HG02642 (cell line): ENCODE measurements at regions not wholly inside any gene's neighbourhood (a gene's known extent, or its start where the extent isn't known, plus 50 kb on each side); places are given as distances from the start of the nearest gene placed in this dataset.

Experiments used
- ATAC-seq: cut with Tn5 transposase; IDR thresholded peaks from one replicate; pipeline ENCODE4 v1.9.1; 2021; ENCODE audit warnings: mild to moderate bottlenecking; ENCODE audit not compliant: unreplicated experiment, poor library complexity

GRCh38 chr15:70342141-70342540, 244.4 kb upstream of the TLE3 start:
- ATAC-seq: no peak

DNA sequence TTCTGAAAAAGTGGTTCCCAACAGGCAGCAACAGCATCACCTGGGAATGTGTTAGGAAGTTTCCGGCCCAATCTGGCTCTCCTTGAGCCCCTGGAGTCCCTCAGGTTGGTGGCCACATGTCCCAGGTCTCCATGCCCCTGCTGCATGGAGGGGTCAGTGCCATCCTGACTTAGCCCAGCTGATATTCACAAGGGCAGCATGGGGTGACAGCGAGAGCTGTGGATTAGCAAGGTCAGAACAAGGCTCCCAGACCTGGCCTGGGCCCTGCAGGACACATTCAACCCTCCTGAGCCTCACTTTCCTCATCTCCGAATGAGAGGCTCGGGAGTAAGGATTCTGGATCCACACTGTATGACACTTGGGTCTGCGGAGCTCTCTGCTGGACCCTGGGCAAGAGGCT, 243.8 kb upstream of the TLE3 start:
- ATAC-seq: no peak

DNA sequence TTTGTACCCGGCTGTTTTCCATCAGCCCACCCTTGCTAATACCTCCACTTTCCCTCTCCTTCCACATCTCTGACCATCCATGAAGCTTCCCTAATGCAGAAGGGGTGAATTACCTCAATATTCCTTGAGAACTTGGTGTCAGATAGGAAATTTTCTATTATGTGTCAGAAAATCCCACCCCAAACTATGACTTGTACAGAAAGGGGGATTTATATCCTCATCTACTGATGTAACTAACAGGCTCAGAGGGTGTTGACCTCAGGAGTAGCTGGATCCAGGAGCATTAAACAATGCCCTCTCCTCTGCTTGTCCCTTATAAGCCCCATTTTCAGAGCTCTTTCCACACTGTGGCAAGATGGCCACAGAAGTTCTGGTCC, 242.8 kb upstream of the TLE3 start:
- ATAC-seq: no peak

DNA sequence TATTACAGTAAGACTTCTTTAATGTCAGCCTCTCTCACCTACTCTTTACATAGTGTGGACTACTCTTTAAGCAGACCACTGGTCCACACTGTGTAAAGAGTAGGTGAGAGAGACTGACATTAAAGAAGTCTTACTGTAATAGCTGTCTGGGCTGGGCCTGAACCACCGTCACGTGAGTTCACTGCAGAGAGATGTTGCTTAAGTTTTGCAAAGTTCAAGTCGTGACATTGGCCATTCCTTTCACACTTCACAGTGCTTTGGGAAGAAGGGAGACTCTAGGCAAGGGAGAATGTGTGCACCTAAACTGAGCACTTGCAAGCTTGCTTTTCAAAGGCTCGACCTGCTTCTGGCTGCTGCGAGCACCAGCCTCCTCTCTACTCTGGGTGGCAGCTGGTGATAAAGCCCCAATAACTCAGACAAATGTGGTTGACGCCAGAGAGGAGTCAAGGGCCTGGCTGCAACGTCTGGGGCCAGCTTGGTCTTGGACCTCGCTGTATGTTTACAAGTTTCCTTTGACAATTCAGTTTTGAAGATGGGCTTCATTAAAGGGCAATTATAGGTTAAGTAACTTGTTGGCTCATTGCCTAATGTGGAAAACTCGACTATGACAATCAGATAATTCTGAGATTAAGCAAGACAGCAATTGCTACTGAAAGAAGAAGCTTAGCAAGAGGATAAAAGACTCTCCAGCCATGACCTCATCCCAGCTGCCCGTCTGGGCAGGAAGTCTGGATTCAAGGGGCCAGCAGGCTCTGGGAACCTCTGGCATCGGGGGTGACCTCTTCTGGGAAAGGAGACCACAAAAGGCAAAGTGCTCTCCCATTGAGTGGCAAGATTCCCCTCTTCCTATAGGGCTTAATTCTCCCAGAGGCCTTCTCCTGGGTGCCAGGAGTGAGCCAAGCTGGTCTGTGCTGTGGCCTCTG, 242.1 kb upstream of the TLE3 start:
- ATAC-seq: no peak

DNA sequence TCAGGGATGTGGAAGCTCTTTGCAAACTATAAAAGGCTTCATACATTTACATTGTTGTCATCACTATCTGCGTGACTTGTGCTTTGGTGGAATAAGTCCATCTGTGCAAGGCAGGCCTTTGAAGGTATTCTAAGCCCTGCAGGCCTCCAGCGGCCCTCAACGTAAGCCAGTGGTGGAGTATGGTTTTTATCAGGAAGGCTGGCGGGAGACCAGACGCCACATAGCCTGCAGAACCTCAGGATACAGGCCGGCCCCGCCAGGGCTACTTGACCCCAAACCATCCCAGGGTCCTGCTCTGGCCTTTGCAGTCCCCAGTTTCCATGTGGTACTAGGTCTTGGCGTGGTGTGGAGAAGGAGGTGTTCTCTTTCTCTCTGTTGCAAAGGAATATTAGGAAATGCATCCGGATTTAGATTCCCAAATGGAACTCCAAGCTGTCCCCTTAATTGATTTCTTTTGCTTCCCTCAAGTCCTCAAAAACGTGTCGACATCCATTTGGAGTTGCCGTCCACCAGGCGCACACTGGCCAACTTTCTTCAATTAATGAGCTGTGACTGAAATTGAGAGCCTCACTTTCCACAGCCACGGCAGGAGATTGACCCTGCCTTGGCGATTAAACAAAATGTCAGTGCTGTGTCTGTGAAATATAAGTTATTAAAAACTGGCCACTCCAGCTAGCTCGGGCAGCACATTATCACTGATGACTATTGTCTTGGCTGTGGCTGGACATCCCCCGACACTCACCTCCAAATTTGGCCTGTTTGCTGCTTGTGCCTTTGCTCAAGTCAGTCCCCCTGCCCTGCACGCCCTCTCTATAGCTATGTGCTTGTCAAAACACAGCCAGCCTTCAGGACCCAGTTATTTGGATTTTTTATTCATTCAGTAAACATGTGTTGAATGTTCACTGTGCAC, 239.8 kb upstream of the TLE3 start:
- no peak for ATAC-seq

DNA sequence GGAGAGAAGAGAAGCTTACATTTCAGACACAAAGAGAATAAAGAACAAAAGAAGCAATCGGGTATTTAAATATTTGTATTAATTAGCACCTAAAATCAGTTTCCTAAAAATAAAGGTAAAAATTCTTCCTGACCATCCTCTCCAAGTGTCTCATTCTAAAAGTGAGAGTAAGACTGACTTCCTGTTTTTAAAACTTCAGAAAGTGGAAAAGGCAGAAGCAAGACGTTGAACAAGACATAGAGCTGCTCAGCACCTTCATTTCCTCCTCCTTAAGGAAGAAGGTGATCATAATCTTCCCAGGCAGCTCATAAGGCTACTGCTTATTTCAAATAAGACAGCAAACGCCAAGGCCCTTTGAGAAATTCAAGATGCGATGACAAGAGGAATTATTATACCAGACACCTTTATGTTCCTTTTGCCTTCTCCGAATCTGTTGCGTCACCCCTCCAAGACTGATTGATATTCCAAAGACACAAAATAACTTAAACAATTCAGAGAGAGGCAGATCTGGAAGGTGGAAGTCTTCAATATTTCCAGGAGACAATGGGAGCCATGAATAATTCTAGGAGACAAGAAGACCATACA, 238.8 kb upstream of the TLE3 start:
- no peak for ATAC-seq

DNA sequence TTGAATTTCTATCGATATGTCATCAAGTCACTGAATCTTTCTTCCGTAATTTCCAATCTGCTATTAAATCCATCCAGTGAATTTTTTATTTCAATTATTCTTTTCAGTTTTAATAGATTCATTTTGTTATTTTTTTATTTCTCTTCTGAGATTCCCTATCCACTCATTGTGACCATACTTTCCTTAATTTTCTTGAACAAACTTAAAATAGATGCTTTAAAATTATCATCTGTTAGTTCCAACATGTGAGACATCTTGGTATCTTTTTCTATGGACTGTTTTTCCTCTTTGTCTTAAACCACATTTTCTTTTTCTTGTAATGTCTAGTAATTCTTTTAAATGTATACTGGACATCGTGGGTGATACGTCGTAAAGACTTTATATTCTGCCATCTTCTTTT, 236.6 kb upstream of the TLE3 start:
- no peak for ATAC-seq

GRCh38 chr15:70329179-70329578, 231.5 kb upstream of the TLE3 start:
- ATAC-seq: no peak

GRCh38 chr15:70328679-70329115, 231.0 kb upstream of the TLE3 start:
- no peak for ATAC-seq

- no peak for ATAC-seq
Measured at GRCh38 chr15:70327856-70328678, 230.3 kb upstream of the TLE3 start.

DNA sequence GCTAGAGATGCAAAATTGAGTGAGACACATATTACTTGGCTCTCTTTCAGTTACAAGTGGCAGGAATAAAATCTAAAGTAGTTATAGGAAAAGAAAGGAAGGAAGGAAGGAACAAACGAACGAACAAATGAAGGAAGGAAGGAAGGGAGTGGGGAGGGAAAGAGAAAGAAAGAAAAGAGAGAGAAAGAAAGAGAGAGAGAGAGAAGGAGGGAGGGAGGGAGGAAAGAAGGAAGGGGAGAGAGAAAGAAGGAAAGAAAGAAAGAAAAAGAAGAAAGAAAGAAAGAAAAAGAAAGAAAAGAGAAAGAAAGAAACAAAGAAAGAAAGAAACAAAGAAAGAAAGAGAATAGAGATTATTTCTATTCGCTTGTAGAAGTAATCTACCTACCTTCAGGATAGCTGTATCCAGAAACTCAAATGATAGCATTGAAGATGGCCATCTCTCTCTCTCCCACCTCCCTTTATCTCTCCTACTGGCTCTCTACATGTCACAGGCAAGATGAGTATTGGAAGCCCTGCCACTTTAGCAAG, 229.7 kb upstream of the TLE3 start:
- no peak for ATAC-seq

DNA sequence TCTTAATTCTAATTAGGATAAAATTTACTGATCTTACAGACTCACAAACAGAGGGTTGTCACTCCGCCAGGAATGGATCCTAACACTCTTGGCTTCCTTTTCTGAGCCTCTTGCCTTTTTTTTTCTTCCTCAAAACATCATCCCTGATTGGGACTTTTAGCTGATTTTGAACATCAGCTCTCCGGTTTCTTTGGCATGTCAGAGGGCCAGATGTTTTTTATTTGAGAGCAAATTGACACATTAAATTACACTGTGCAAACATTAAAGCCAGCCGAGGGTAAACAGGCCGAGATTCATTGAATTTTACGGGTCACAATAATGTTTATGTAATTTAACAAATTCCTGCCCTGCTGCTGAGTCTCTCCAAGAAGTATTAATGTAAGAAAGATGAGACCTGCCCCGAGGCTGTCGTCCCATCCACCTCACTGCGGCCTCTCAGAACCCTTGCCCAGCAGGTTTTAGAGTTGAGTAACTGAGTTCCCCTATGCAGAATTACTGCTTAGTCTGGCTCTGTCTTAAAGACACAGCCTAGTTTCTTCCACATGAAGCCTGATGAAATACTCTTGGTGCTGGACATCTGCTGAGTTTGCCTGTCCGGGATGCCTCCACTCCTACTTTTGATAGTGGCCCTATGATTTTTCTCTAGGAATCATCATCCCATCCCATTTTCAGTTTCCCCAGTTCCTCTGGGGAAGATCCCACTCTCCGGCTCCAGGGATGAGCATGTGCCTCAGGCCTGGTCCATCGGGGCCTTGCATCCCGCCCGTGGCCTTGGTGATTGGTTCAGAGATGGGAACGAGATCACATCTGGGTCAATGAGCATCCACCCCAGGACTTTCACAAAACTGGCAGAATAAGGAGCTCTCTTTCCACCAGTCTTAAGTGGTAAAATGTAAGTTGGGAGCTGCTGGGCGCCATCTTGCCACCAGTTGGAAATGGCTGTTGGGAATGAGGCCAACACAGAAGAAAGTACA, 226.6 kb upstream of the TLE3 start:
- ATAC-seq: no peak

- no peak for ATAC-seq
Measured at GRCh38 chr15:70323111-70323851, 225.6 kb upstream of the TLE3 start.

DNA sequence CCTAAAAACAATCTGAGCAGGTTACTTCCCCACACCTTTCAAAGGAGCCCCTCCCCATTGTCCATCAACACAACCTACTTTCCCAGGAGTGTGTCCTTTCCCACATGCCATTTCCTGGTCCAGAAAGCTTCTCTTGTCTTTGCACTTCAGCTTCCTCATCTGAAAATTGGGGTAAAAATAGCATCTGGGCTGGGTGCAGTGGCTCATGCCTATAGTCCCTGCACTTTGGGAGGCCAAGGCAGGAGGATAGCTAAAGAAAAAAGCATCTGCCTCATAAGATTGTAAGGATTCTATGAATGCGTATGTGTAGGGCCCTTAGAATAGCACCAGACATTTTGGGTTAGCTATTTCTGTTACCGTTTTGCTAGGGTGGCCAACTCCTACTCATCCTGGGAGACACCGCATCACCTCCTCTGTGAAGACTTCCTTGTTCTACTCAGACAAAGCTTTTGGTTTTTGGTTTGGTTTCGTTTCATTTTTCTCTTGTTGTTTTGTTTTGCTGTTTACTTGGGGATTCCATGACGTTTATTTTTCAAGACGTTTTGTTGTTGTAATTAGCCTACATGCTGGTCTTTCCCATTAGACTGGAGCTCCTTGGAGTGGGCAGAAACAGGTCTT, 224.4 kb upstream of the TLE3 start:
- peak; percentile 36 for ATAC-seq

DNA sequence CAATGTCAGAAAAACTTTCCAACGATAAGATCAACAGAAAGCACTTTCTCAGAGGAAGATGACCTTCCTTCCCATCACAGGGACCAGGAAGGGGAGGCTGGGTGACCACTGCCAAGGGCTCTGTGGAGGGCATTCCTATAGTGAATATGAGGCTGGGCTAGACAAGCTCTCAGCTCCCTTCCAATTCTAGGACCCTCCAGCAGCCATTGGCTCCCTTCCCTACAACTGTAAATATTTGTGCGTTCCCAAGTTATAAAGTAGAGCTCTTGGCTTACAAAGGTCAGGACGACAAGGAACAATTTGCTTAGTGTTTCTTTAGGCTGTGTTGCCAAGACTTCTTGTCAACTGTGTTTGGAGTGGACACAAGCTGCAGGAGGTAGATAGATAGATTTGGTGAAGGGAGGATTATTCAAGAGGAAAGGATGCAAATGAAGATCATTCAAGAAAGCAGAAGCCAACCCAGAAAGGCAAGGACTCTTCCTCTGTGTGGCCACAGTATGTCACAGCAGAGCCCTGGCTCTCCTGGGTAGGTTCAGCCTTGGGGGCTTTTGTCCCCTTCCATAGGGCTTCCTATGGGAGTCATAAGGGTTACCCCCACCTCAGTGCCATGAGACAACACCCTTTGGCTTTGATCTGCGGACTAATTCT, 223.6 kb upstream of the TLE3 start:
- ATAC-seq: no peak

GRCh38 chr15:70320482-70320881, 222.8 kb upstream of the TLE3 start:
- no peak for ATAC-seq

DNA sequence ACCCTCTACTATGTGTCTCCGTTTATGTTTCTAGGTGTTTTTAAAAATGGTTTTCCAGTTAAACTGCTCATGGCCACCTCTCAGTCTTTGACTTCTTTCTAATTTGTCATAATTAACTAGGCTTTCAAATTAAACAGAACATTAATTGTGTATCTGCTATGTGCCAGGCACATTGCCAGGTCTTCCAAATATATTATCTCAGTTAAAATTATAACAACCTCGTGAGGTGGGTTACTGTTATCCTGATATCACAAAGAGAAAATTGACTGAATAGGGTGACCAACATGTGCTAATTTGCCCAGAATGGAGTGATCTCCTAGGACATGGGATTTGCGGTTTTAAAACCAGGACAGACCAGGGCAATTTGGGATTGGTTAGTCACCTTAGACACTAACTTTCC, 222.4 kb upstream of the TLE3 start:
- ATAC-seq: no peak
